HG02588 (cell line): ENCODE measurements at regions not wholly inside any gene's neighbourhood (a gene's known extent, or its start where the extent isn't known, plus 50 kb on each side); places are given as distances from the start of the nearest gene placed in this dataset.
"Not testable (repeated sequence)": the region's sequence is repeated elsewhere in the genome, so short reads cannot be mapped to it uniquely, and the experiment has no call there.

Experiments used
- ATAC-seq: cut with Tn5 transposase; IDR thresholded peaks from one replicate; pipeline ENCODE4 v1.9.1; 2021; ENCODE audit warnings: mild to moderate bottlenecking, moderate library complexity; ENCODE audit not compliant: unreplicated experiment

- ATAC-seq = no peak
Observed at GRCh38 chr4:110364911-110365520, 110.9 kb upstream of the ENPEP start.

GRCh38 chr4:110361921-110362320, 114.0 kb upstream of the ENPEP start:
- ATAC-seq = no peak

- ATAC-seq = no peak
Observed at GRCh38 chr4:110359076-110359475, 116.9 kb upstream of the ENPEP start.

GRCh38 chr4:110357521-110357920, 118.4 kb upstream of the ENPEP start:
- no peak for ATAC-seq

GRCh38 chr4:110354460-110354859, 121.5 kb upstream of the ENPEP start:
- ATAC-seq = no peak

GRCh38 chr4:110352670-110353442, 123.1 kb upstream of the ENPEP start:
- no peak for ATAC-seq

GRCh38 chr4:110348711-110349383, 127.1 kb upstream of the ENPEP start:
- no peak for ATAC-seq

- no peak for ATAC-seq
Observed at GRCh38 chr4:110347805-110348204, 128.2 kb upstream of the ENPEP start.

- ATAC-seq = no peak
Observed at GRCh38 chr4:110344165-110344564, 131.8 kb upstream of the ENPEP start.

- no peak for ATAC-seq
Observed at GRCh38 chr4:110343534-110343933, 132.4 kb upstream of the ENPEP start.

DNA sequence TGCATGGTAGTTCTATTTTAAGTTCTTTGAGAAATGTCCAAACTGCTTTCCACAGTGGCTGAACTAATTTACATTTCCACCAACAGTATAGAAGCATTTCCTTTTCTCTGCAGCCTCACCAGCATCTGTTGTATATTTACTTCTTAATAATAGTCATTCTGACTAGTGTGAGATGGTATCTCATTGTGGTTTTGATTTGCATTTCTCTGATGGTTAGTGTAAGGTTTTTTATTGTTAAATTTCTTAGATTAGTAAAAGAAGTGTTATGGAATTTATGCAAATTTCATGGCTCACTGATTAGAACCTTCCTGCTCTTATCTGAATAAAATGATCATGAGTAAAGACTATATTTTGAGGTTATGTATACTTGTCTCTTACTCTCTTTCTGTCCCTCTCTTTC, 134.8 kb upstream of the ENPEP start:
- ATAC-seq = not testable (repeated sequence)

GRCh38 chr4:110335399-110335798, 137.0 kb upstream of the ELOVL6 start:
- ATAC-seq = no peak

DNA sequence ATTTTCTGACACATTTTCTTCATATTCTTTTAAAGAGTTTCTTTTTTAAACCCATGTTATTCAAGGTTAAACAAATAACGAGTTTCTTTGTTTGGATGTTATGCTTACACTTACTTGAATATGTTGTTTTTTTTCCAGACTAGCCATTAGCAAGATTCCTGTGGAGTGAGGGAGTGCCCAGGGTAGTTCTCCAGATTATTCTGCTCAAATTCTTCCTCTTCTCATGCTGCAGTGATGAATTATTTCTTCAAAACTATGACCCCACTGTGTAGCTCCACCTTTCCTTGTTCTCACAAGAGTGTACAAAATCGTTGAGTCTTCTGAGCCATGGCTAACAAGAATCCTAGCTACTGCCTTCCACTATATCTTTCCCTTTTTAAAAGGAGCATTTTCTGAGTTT, 134.1 kb upstream of the ELOVL6 start:
- no peak for ATAC-seq

DNA sequence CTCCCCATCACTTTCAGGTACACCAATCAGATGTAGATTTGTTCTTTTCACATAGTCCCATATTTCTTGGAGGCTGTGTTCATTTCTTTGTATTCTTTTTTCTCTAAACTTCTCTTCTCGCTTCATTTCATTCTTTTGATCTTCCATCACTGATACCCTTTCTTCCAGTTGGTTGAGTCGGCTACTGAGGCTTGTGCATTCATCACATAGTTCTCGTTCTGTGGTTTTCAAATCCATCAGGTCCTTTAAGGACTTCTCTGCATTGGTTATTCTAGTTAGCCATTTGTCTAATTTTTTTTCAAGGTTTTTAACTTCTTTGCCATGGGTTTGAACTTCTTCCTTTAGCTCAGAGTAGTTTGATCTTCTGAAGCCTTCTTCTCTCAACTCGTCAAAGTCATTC, 128.0 kb upstream of the ELOVL6 start:
- not testable (repeated sequence) for ATAC-seq

- peak; percentile 76 for ATAC-seq
Observed at GRCh38 chr4:110310795-110311194, 112.4 kb upstream of the ELOVL6 start.

DNA sequence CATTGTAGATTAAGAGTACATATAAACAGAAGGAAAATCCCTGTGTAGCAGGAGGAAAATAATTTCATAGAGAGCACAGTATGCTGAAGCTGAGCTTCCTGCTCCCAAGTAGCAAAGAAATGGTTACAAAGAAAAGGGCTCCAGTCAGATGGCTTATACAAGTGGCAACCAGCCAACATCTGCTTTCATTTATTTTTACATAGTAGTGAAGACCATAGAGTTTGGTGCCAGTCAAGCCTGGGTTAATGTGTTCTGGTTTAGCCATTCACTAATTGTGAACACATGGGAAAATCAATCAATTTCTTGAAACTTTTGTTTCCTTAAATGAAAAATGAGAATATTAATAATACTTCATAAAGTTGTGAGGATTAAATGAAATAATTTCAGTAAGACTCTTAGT, 111.3 kb upstream of the ELOVL6 start:
- ATAC-seq = no peak

- no peak for ATAC-seq
Observed at GRCh38 chr4:110306303-110306702, 107.9 kb upstream of the ELOVL6 start.

DNA sequence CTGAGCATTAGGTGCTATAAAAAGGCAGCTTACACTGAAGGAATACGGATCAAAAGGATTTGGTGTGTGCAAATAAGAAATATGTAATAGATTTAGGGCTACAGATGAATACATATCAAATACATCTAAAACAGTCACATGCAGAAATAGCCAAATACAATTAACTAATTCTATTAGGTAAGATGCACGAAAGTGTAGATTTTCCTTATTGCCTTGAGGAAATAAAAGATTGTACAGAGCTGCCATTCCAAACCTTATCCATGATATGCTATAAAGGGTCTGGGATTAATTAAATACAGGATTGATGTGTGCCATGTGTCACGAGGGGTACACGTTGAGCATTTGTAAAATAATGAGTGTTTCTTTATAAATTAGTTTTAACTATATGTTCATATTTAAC, 107.0 kb upstream of the ELOVL6 start:
- no peak for ATAC-seq

DNA sequence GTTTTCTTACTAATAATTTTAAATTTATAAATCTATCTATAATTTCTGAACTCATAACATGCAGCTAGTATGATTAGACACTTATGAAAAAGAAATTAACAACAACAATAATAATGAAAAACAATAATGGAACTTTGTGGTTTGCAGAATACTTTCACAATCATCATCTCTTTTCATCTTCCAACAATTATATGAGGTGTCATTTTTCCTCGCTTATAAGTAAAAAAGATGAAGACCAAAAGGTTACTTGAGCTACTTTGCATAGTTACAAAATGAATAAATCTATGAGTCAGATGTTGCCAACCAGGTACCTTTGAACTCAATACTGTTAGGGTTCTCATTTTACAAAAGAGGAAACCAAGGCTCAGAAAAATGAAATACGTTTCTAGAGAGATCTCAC, 98.5 kb upstream of the ELOVL6 start:
- peak; percentile 67 for ATAC-seq

GRCh38 chr4:110294165-110294564, 95.8 kb upstream of the ELOVL6 start:
- no peak for ATAC-seq

DNA sequence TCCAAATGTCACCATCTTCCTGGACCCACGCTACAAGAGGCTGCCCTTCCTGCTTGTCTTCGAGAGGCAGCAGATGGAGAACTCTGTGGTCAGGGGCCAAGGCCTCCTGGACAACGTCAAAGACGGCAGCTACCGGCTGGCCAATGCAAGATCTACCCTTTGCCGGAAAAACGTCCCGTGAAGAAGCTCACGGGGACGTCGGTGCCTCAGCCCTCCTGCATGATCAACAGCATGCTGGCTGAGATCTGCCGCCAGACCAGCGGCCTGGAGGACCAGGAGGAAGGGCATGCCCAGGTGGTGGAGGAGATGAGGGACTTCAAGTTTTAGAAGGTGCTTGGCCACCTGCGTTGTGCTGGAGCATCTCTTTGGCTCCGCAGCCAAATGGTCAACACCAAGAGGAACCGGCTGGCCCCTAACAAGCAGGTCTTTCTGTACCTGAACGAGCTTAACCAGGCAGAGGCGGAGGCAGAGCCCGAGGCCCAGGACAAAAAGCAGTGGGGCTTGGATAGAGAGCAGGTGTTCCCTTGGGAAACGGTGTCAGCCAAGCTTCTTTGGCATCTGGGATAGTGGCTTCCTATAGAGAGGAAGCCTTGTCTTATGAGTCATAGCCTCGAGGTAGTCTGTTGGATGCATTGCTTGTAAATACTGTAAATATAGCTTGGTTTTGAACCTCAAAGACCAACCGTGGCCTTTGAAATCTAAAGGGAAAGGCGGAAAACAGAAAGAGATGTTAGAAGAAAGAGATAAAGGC, 94.8 kb upstream of the ELOVL6 start:
- ATAC-seq = no peak
